ENCODE measurements at regions not wholly inside any gene's neighbourhood (a gene's known extent, or its start where the extent isn't known, plus 50 kb on each side); places are given as distances from the start of the nearest gene placed in this dataset.
"Not testable (repeated sequence)": the region's sequence is repeated elsewhere in the genome, so short reads cannot be mapped to it uniquely, and the experiment has no call there.

- H3K4me3 ChIP-seq (ENCODE audit: low read length); DNase-seq (ENCODE audit: low read depth): not testable (repeated sequence)
Observed at GRCh38 chr18:104264-104663, 54.1 kb upstream of the USP14 start.

DNA sequence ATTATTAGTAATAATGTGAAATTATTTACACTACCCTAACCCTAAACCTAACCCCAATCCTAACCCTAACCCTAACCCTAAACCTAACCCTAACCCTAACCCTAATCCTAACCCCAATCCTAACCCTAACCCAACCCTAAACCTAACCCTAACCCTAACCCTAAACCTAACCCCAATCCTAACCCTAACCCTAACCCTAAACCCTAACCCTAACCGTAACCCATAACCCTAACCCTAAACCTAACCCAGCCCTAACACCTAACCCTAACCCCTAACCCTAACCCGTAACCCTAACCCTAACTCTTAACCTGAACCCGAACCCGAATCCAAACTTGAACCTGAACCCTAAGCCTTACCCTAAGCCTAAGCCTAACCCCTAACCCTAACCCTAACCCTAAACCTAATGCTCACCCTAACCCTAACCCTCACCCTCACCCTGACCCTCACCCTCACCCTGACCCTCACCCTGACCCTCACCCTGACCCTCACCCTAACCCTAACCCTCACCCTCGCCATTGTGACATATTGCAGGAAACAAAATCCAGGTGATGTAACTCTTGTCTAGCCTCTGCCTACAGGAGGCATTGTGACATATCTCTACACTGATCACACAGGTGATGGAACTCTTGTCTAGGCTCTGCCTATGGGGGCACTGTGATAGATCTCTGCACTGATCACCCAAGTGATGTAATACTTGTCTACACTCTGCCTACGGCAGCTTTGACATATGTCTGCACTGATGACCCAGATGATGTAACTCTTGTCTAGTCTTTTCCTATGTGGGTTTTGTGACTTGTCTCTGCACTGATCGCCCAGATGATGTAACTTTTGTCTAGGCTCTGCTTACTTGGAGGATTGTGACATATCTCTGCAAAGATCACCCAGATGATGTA, 53.0 kb upstream of the USP14 start:
- not testable (repeated sequence) for H3K4me3 ChIP-seq (ENCODE audit: low read length)
- DNase-seq (ENCODE audit: low read depth): peak; percentile 8

DNA sequence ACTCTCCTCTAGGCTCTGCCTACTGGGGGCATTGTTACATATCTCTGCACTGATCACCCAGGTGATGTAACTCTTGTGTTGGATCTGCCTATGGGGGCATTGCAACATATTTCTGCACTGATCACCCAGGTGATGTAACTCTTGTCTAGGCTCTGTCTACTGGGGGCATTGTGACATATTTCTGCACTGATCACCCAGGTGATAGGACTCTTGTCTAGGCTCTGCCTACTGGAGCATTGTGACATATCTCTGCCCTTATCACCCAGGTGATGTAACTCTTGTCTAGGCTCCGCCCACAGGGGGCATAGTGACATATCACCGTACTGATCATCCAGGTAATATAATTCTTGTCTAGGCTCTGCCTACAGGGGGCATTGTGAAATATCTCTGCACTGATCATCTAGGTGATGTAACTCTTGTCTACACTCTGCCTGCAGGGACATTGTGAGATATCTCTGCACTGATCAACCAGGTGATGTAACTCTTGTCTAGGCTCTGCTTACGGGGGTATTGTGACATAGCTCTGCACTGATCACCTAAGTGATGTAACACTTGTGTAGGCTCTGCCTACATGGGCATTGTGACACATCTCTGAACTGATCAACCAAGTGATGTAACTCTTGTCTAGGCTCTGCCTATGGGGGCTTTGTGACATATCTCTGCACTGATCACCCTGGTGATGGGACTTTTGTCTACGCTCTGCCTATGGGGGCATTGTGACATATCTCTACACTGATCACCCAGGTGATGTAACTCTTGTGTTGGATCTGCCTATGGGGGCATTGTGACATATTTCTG, 52.1 kb upstream of the USP14 start:
- not testable (repeated sequence) for H3K4me3 ChIP-seq (ENCODE audit: low read length)
- DNase-seq (ENCODE audit: low read depth): peak; percentile 9

- DNase-seq (ENCODE audit: low read depth): peak; percentile 2
- H3K4me3 ChIP-seq (ENCODE audit: low read length): not testable (repeated sequence)
Observed at GRCh38 chr18:106868-107384, 51.4 kb upstream of the USP14 start.

GRCh38 chr18:107464-107863, 50.9 kb upstream of the USP14 start:
- not testable (repeated sequence) for H3K4me3 ChIP-seq (ENCODE audit: low read length); DNase-seq (ENCODE audit: low read depth)

- H3K4me3 ChIP-seq (ENCODE audit: low read length); DNase-seq (ENCODE audit: low read depth): not testable (repeated sequence)
Observed at GRCh38 chr18:107947-108664, 50.3 kb upstream of the USP14 start.

Measured in epithelial cell of esophagus (primary cell).